ENCODE measurements at regions not wholly inside any gene's neighbourhood (a gene's known extent, or its start where the extent isn't known, plus 50 kb on each side); places are given as distances from the start of the nearest gene placed in this dataset.

GRCh38 chr10:85256481-85256880 lies 928.1 kb downstream of the CCSER2 start:
- Histone ChIP-seq H3K18ac (ENCODE audit: insufficient read length, low read depth, low read length) (no peak overlapping the region), H3K79me1 (ENCODE audit: insufficient read depth, low read depth, low read length, poor library complexity, severe bottlenecking) (no peaks in the 10 kb centered on the region), H3K4ac (ENCODE audit: low read depth, low read length) (no peak overlapping the region), H2BK120ac (ENCODE audit: low read depth, low read length, poor library complexity, severe bottlenecking) (no peak overlapping the region), H2AK5ac (ENCODE audit: insufficient read length, low read length) (no peak overlapping the region), H4K8ac (replicated peaks; ENCODE audit: insufficient read length, low read depth, low read length) (no peak overlapping the region), H4K20me1 (ENCODE audit: control insufficient read depth, insufficient read depth, insufficient read length) (no peaks in the 10 kb centered on the region), H3K23me2 (ENCODE audit: insufficient read length, low read depth, low read length, poor library complexity, severe bottlenecking) (no peaks in the 10 kb centered on the region), H2BK5ac (ENCODE audit: insufficient read length, low read length) (no peak overlapping the region), H3K4me2 (ENCODE audit: insufficient read depth, insufficient read length, low read length) (no peak overlapping the region), H3K27ac (ENCODE audit: insufficient read length, low read depth, low read length) (no peak overlapping the region), H3T11ph (ENCODE audit: low read length) (no peak overlapping the region), H2BK15ac (ENCODE audit: low read depth, low read length) (no peak overlapping the region), H3K79me2 (ENCODE audit: insufficient read depth, low read length) (no peaks in the 10 kb centered on the region), H3K4me1 (ENCODE audit: insufficient read depth, low read length) (no peaks in the 10 kb centered on the region), H3K27me3 (ENCODE audit: insufficient read depth, low read length) (no peaks in the 10 kb centered on the region), H4K5ac (ENCODE audit: insufficient read length, low read depth, low read length) (no peak overlapping the region), H2BK20ac (ENCODE audit: low read depth, low read length, poor library complexity, severe bottlenecking) (no peak overlapping the region), H3K9ac (ENCODE audit: extremely low read depth, insufficient read length, low read length) (no peak overlapping the region), H3K56ac (ENCODE audit: insufficient read length, low read depth, low read length) (no peak overlapping the region), H2AFZ (ENCODE audit: low read length) (no peak overlapping the region), H3K9me3 (ENCODE audit: control insufficient read depth, low read depth, low read length) (no peaks in the 10 kb centered on the region), H4K91ac (ENCODE audit: insufficient read length, low read depth, low read length) (no peak overlapping the region), H2BK12ac (ENCODE audit: insufficient read length, low read depth, low read length) (no peak overlapping the region), H3K14ac (ENCODE audit: insufficient read depth, low read length) (no peak overlapping the region), H3K23ac (ENCODE audit: insufficient read length, low read depth, low read length) (no peak overlapping the region)
- no peaks in the 10 kb centered on the region; a peak in 2 of 5 replicates for H3K9me3 Mint-ChIP-seq
- H3K4me1 Mint-ChIP-seq: peaks cover 0 to 4% of the 10 kb centered on the region in 2 experiments; a peak in 2 of 4 replicates
- peaks cover 4% of the 10 kb centered on the region; the same call in 1 of the 2 replicates for H3K27me3 Mint-ChIP-seq (ENCODE audit: low read depth)
- H3K27ac Mint-ChIP-seq: no peak overlapping the region; a peak in 1 of 7 replicates
- DNase-seq: no peak
- no CpG with 5 or more reads among the region's 5 CpGs for WGBS (ENCODE audit: extremely low coverage, insufficient read length, low lambda C conversion rate)
- H3K4me3 Mint-ChIP-seq: no peak overlapping the region
- H3K36me3 Mint-ChIP-seq (ENCODE audit: insufficient read depth in 1 of 3, low read depth in 3 of 3): no peaks in the 10 kb centered on the region
- TF ChIP-seq CTCF (conservative IDR thresholded peaks at IDR 0.05): no peak

Measured in H9 (cell line).